Fibroblast of lung (primary cell): ENCODE measurements at regions not wholly inside any gene's neighbourhood (a gene's known extent, or its start where the extent isn't known, plus 50 kb on each side); places are given as distances from the start of the nearest gene placed in this dataset.

Source experiments
- CTCF ChIP-seq, 2 donors: IDR thresholded peaks in 1 of 2; conservative IDR thresholded peaks in 1 of 2; 1 replicate in 1 of 2; 2 replicates in 1 of 2; pipeline ENCODE4 v1.5.1; 2011 to 2012; ENCODE audit warnings: low read length in 2 of 2, control low read depth in 1 of 2, inconsistent platforms in 1 of 2, low read depth in 1 of 2, mild to moderate bottlenecking in 1 of 2
- EZH2 ChIP-seq: IDR thresholded peaks from 2 replicates; pipeline ENCODE4 v1.5.1; 2012; ENCODE audit warnings: low read length, control low read depth, mild to moderate bottlenecking; ENCODE audit errors: missing control alignments

DNA sequence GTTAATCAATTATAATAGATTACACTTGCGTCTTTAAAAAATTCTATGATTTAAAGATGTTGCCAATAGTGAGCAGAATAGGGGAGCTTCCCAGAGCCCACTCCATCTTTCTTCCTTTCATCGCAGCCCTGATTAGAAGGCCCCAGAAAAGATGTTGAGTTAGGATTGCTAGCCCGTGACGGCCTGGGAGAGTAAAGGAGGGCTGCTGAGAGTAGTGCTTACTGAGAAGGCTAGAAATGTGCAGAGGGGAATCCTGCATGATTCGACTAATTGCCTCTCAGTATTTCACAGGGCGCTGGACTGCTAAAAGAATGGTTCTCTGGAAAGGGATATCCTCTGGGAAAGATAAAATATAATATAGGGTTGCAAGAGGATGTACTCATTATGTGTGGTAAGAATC lies 160.5 kb downstream of the C11orf87 start:
- TF ChIP-seq CTCF (conservative IDR thresholded peaks at IDR 0.05 in 1 of 2, IDR thresholded peaks at IDR 0.05 in 1 of 2; ENCODE audit: low read depth in 1 of 2, low read length in 2 of 2): no peak
- no peak for TF ChIP-seq EZH2
